ENCODE measurements at regions not wholly inside any gene's neighbourhood (a gene's known extent, or its start where the extent isn't known, plus 50 kb on each side); places are given as distances from the start of the nearest gene placed in this dataset.

GRCh38 chr19:28493884-28494283, 719.1 kb downstream of the UQCRFS1 start:
- no peak for DNase-seq (ENCODE audit: low read depth in 2 of 3, low spot score in 1 of 3)

DNA sequence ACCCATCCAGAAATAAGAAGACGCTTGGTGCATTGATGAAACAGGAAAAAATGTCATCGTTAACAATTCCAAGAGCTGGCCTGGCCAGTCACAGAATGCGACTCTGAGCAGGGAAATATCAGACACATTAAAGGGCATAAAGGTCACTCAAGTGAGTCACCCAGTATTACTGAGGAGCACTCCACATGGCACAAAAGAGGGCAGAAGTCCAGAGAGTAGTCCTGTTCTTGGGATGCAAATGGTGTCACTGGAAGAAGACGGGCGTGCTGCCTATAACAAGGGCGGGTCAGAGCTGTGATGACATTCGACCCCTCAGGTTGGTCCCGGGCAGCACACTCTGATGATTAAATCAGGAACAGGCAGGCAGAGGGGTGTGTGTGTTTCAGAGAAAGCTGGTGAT, 720.3 kb downstream of the UQCRFS1 start:
- DNase-seq (ENCODE audit: low read depth in 2 of 3, low spot score in 1 of 3), result no peak

DNA sequence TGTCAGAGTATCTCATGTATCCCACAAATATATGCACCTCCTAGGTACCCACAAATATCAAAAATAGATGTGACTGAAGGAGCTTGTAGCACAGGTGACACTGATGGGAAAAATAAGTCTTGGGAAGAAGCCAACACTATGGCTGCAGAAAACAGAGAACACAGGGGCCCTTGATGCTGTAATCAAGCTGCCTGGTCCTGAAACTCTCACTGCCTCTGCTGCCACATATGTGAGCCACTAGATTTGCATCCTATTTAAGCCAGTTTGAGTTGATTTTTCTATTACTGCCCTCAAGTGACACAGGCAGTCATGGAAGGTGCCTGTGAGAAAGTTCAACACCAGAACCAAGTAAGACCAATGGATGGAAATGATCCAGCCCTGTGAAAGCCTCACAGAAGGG, 720.8 kb downstream of the UQCRFS1 start:
- DNase-seq (ENCODE audit: low read depth in 2 of 3, low spot score in 1 of 3), result no peak

GRCh38 chr19:28489776-28490175, 723.2 kb downstream of the UQCRFS1 start:
- no peak for DNase-seq (ENCODE audit: low read depth in 2 of 3, low spot score in 1 of 3)

DNA sequence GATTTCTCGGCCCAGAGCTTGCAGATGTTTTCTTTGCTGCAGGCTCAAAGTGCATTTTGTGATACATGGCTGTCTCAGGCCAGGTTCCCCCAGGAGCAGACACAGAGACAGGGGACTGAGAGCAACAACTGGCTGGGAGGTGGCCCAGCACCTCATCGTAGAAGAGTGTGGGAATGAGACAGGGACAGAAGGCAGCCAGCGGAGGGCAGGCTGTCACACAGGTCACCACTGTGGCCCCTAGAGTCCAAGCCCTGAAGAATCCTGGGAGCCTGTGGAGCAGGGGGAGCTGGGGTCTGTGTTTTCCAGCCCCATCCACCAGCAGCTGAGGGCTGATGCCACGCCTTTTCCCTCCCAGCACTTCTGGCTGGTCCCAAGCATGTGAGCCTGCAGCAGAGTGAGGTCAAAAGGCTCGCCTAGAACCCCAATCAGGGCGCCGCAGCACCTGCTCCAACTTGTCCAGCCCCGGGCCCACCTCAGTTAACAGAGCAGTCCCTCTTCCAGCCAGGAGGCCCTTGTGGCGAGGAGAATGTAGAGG, 723.8 kb downstream of the UQCRFS1 start:
- DNase-seq (ENCODE audit: low read depth in 2 of 3, low spot score in 1 of 3), result no peak

DNA sequence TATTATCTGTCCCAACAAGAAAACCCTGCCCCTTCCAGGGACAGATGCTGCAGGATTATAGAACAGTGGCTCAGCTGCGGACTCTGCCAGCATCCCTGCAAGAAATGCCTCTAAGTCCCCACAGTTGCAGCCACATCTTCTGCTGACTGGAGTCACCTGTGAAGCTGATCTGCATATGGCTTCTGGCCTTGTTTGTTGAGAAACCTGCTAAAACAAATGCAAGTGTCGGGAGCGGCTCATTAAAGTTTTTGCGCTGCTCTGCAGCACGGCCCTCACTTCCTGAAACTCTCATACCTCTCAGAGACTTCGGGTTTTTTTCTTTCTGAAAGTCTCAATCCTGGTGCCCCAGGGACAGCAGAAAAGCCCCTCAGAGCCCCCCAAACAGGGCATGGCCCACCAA, 725.0 kb downstream of the UQCRFS1 start:
- no peak for DNase-seq (ENCODE audit: low read depth in 2 of 3, low spot score in 1 of 3)

DNA sequence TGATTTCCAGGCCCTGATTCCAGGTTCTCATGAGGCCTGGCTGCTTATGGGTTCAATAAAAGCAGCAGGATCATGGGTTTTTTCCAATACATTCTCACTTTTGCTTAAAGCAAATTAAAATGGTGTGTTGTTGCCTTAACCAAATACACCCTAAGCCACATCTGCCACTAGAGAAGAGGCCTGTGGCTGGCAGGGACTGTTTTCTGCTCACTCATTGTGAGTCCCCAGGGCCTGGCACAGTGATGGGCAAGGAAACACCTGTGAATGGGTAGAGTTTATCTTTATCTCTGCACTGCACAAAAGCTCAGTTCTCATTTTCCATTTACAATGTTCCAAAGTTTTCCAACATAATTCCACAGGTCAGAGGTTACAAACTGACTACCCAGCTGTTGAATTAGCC, 726.0 kb downstream of the UQCRFS1 start:
- DNase-seq (ENCODE audit: low read depth in 2 of 3, low spot score in 1 of 3), result no peak

DNA sequence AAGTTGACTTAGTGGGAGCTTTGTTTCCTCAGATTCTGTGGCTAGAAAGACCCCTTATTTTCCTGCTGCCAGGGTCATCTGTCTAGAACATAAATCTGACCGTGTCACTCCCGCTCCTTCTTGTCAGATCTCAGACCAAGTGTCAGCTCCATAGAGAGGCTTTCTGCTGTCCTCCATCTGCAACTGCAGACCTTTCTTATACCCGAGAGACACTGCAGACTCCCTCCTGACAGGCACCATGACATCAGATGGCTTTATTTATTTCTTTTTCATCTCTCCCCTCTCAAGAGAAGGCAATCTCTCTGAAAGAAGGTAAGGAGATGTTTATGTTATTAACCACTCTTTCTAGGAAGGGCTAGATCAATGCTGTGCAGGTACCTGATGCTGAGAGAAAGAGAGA, 726.5 kb downstream of the UQCRFS1 start:
- DNase-seq (ENCODE audit: low read depth in 2 of 3, low spot score in 1 of 3), result no peak

GRCh38 chr19:28485292-28485691, 727.7 kb downstream of the UQCRFS1 start:
- DNase-seq (ENCODE audit: low read depth in 2 of 3, low spot score in 1 of 3), result no peak

- DNase-seq (ENCODE audit: low read depth in 2 of 3, low spot score in 1 of 3), result no peak
Measured at GRCh38 chr19:28483197-28483596, 729.8 kb downstream of the UQCRFS1 start.

DNA sequence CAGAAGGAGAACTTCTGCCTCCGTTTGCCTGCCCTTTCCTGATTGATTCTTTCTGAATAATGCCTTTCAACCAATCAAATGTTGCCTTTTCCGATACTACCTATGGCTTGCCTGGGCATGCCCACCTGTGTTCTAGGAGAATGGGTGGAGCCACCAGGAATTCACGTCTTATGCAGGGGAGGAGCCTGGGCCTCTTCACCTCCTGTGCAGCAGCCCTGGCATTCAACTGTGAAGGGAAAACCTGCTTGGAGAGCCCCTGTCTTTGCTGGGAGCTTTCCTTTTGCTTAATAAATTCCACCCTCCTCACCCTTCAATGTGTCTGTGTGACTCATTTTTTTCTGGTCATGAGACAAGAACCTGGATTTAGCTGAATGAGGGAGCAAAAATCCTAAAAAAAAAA, 730.7 kb downstream of the UQCRFS1 start:
- DNase-seq (ENCODE audit: low read depth in 2 of 3, low spot score in 1 of 3), result no peak

GRCh38 chr19:28481674-28482073, 731.3 kb downstream of the UQCRFS1 start:
- no peak for DNase-seq (ENCODE audit: low read depth in 2 of 3, low spot score in 1 of 3)

GRCh38 chr19:28475525-28475924, 737.4 kb downstream of the UQCRFS1 start:
- no peak for DNase-seq (ENCODE audit: low read depth in 2 of 3, low spot score in 1 of 3)

GRCh38 chr19:28472843-28473242, 740.1 kb downstream of the UQCRFS1 start:
- DNase-seq (ENCODE audit: low read depth in 2 of 3, low spot score in 1 of 3), result no peak

DNA sequence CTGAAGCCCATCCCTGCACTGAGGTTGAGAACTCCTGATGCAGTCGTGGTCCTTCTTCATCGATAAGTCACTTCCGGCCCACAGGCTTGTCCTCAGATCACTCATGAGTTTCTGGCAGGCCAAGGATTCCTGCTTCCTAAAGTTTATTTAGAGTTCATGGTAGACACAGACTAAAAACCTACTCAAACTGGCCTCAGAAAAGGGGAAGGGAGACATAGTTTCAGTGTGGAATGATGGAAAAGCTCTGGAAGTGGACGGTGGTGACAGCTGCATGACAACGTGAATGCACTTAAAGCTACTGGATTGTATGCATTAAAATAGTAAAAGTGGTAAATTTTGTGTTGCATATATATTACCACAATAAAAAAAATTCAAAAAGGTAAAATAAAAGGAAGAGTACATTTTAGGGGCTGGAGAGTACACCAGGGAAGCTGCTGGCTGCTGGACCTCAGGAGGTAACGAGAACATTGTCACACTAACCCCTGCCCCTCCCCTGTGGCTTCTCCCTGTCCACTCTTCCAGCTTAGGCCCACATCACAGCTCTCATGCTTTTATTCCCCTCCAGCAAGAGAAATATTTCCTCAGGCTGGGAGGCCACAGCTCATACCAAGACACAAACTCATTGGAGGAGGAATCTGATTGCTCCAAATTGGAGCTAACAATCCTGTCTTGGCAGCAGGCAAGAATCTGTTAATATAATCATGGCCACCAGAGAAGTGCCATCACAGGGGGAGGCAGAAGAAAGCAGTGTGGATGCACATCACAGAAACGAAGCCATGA, 741.0 kb downstream of the UQCRFS1 start:
- DNase-seq (ENCODE audit: low read depth in 2 of 3, low spot score in 1 of 3), result no peak

DNA sequence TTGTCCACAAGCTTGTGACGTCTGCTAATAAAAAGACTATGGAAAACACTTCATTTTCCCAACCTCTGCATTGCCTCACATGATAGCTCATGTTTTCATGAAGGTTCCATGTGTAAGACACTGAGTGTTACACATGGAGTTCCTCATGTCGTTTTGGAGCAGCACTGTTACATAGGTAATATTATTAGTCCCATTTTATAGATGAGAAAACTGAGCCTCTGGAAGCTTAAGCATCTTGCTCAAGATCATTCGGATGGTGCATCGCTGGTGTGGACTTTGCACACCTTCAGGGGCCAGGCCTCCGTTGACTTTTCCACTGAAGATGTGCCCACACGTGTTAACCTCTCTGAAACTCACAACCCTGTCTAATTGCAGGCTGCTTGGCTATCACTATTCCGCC, 743.4 kb downstream of the UQCRFS1 start:
- no peak for DNase-seq (ENCODE audit: low read depth in 2 of 3, low spot score in 1 of 3)

DNA sequence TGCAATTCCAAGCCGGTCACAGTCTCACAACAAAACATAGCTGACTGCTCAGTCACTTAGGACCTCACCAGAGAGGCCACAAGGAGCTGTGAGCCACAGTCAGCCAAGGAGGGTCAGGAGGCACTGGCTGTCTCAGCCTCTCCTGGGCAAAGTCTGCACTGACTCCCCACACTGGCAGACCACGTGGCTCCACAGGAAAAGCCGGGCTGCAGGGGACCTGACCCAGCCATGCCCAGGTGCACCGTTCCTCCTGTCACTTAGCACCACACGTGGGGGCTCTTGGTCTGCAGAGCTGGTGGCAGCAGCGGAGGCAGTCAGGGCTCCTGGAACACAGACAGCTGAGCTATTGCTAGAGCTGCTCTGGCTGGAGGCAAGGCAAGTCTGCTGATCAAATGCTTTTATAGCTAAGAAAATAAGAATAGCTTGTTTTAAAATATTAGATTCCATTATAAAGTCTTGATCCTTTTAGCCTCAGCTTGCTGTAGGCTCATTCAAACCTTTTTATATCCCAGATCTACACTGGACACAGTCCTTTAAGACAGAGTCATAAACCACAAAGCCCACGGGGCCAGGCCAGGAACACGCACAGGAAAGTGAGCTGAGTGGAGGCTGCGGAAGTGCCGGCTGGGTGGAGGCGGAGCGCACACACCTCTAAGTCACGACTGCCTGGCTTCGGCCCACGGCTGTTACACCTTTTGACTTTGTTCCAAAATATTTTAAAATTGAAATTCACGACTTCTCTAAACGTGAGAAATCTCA, 744.1 kb downstream of the UQCRFS1 start:
- no peak for DNase-seq (ENCODE audit: low read depth in 2 of 3, low spot score in 1 of 3)

DNA sequence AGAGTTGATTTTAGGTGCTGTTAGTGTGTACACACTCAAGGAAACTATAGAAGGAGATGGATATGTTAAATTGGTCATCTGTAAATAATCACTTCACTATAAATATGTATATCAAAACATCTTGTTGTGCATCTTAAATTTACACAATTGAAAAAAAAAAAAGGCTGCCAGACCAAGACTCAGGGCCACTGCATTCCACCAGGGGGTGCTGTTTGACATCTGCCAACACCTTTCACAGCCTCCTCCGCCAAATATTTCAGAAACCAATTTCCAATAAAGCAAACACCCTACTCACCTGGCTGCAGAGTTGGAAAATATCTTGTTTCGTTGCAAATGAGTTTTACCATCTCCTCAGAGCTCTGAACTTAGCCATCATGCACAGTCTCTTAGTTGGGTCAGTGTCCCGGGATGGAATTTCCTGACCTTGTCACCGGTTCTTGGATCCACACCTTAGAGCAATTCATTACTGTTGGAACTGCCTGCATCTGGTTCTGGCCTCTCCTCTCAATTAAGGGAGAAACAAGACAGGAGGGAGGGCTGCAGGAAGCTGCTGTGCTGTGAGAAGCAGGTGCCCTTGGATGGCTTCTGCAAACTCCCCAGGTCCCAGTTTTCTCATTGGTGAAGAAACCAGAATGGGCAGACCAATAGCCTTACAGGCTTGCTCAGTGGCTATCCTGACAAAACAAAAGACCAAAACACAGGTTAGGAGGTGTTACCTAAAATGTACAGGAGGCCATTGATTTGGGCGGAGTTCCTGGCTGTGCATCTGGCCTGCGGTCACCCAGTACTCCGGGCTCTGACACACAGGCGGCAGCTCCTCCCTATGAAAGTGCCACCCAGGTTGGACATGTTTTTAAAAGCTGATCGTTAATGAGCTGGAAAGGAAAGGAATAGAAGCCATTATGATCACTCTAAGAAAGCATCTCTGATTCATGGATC, 746.6 kb downstream of the UQCRFS1 start:
- DNase-seq (ENCODE audit: low read depth in 2 of 3, low spot score in 1 of 3), result peak; percentile 35 to 70 (median 36)

- no peak for DNase-seq (ENCODE audit: low read depth in 2 of 3, low spot score in 1 of 3)
Measured at GRCh38 chr19:28465371-28466086, 747.4 kb downstream of the UQCRFS1 start.

DNA sequence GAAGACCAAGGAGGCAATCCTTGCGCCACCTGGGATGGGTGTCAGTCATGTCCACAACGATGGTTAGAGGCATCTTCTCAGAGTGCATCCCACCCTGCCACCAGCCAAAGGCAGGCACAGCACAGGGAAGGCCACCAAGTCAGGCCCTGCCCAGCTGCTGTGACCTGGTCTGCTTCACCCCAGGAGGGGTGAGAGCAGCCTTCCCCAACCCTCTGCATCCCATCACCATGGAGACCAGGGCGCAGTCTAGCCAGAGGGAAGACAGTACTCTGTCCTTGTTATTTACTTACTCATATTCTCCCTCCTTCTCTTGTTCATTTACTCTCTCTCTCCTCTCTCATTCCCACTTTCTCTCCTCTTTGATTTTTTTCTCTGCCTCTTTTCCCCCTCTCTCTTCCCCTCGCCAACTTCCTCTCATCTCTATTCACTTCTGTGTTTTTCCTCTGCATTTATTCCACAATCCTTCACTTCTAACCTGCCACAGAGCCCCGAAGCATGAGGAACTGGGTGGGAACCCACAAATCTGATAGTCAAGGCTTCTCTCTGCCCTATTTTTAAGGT, 749.4 kb downstream of the UQCRFS1 start:
- DNase-seq (ENCODE audit: low read depth in 2 of 3, low spot score in 1 of 3), result no peak

Data from stimulated activated CD4-positive, alpha-beta T cell treated with anti-CD3 and anti-CD28 coated beads, Interleukin-12 subunit alpha, Interleukin-12 subunit beta, amount 100 ng/mL, for 48 hours (primary cell).